SK-MEL-5 (cell line): ENCODE measurements at regions not wholly inside any gene's neighbourhood (a gene's known extent, or its start where the extent isn't known, plus 50 kb on each side); places are given as distances from the start of the nearest gene placed in this dataset.

Experiments used
- DNase-seq: peaks from one replicate; pipeline ENCODE4 v3.0.0-alpha.2; 2016; ENCODE audit warnings: low read depth, low spot score
- in situ Hi-C: cut with HindIII; loops from 2 replicates; pipeline ENCODE4 v1.10.0; 2016; ENCODE audit warnings: low sequenced_read_pairs, high pct_unique_total_duplicates, low pct_unique_long_range_greater_than_20kb

GRCh38 chr18:40662898-40663437 lies 1292.1 kb upstream of the PIK3C3 start:
- DNase-seq: no peak
- in situ Hi-C loops: no loop called here

- in situ Hi-C loops: no loop called here
- no peak for DNase-seq
Observed at GRCh38 chr18:40653682-40654081, 1301.4 kb upstream of the PIK3C3 start.

GRCh38 chr18:40652321-40652720 lies 1302.7 kb upstream of the PIK3C3 start:
- DNase-seq: no peak
- in situ Hi-C loops: no loop called here

GRCh38 chr18:40651163-40651562 lies 1303.9 kb upstream of the PIK3C3 start:
- DNase-seq: no peak
- in situ Hi-C loops: no loop called here

- no peak for DNase-seq
- in situ Hi-C loops: no loop called here
Observed at GRCh38 chr18:40642692-40643229, 1312.3 kb upstream of the PIK3C3 start.

- no peak for DNase-seq
- in situ Hi-C loops: no loop called here
Observed at GRCh38 chr18:40631319-40631718, 1323.7 kb upstream of the PIK3C3 start.

- in situ Hi-C loops: no loop called here
- DNase-seq: no peak
Observed at GRCh38 chr18:40630496-40630895, 1324.5 kb upstream of the PIK3C3 start.

- no peak for DNase-seq
- in situ Hi-C loops: no loop called here
Observed at GRCh38 chr18:40624959-40625358, 1330.1 kb upstream of the PIK3C3 start.

- in situ Hi-C loops: no loop called here
- DNase-seq: no peak
Observed at GRCh38 chr18:40613721-40614120, 1341.3 kb upstream of the PIK3C3 start.

- DNase-seq: no peak
- in situ Hi-C loops: no loop called here
Observed at GRCh38 chr18:40612356-40612755, 1342.7 kb upstream of the PIK3C3 start.

- no peak for DNase-seq
- in situ Hi-C loops: no loop called here
Observed at GRCh38 chr18:40608226-40608625, 1346.8 kb upstream of the PIK3C3 start.

GRCh38 chr18:40607542-40608148 lies 1347.4 kb upstream of the PIK3C3 start:
- DNase-seq: no peak
- in situ Hi-C loops: no loop called here

- no peak for DNase-seq
- in situ Hi-C loops: no loop called here
Observed at GRCh38 chr18:40606996-40607395, 1348.0 kb upstream of the PIK3C3 start.

GRCh38 chr18:40583671-40584070 lies 1371.4 kb upstream of the PIK3C3 start:
- in situ Hi-C loops: no loop called here
- no peak for DNase-seq

- in situ Hi-C loops: no loop called here
- no peak for DNase-seq
Observed at GRCh38 chr18:40582105-40582504, 1372.9 kb upstream of the PIK3C3 start.

GRCh38 chr18:40577981-40578365 lies 1377.1 kb upstream of the PIK3C3 start:
- in situ Hi-C loops: no loop called here
- DNase-seq: no peak

GRCh38 chr18:40577239-40577980 lies 1377.6 kb upstream of the PIK3C3 start:
- in situ Hi-C loops: no loop called here
- DNase-seq: no peak

- no peak for DNase-seq
Observed at GRCh38 chr18:40576507-40577115, 1378.4 kb upstream of the PIK3C3 start.

GRCh38 chr18:40570615-40571014 lies 1384.4 kb upstream of the PIK3C3 start:
- in situ Hi-C loops: no loop called here
- DNase-seq: no peak

More at GRCh38 chr18:40576507-40577115, 1378.4 kb upstream of the PIK3C3 start:
- in situ Hi-C loops: no loop called here
